ENCODE measurements at regions not wholly inside any gene's neighbourhood (a gene's known extent, or its start where the extent isn't known, plus 50 kb on each side); places are given as distances from the start of the nearest gene placed in this dataset.
"Not testable (repeated sequence)": the region's sequence is repeated elsewhere in the genome, so short reads cannot be mapped to it uniquely, and the experiment has no call there.

- not testable (repeated sequence) for TF ChIP-seq POLR2A, SPI1, POLR2AphosphoS5 (IDR thresholded peaks at IDR 0.05; ENCODE audit: low read depth, low read length)
Measured at GRCh38 chr5:34420191-34420590, 235.9 kb upstream of the RAI14 start.

All from GM12891 (cell line).